GM12878 (cell line): ENCODE measurements at regions not wholly inside any gene's neighbourhood (a gene's known extent, or its start where the extent isn't known, plus 50 kb on each side); places are given as distances from the start of the nearest gene placed in this dataset.

Experiments used
- ESRRA ChIP-seq: IDR thresholded peaks from 2 replicates; pipeline ENCODE4 v1.6.1; 2012; ENCODE audit warnings: mild to moderate bottlenecking, low read length, improper control_type of control experiment
- EZH2 ChIP-seq: IDR thresholded peaks from 2 replicates; pipeline ENCODE4 v1.6.1; 2012; ENCODE audit warnings: low read depth, mild to moderate bottlenecking, control low read depth, inconsistent platforms, low read length, borderline replicate concordance; ENCODE audit not compliant: control insufficient read depth
- RCOR1 ChIP-seq: conservative IDR thresholded peaks from 2 replicates; pipeline ENCODE4 v1.6.1; 2012; ENCODE audit warnings: low read depth, low read length, improper control_type of control experiment
- SUPT20H ChIP-seq: IDR thresholded peaks from 2 replicates; pipeline ENCODE4 v1.6.1; 2011; ENCODE audit warnings: low read depth, mild to moderate bottlenecking, low read length, moderate library complexity, borderline replicate concordance; ENCODE audit not compliant: control insufficient read depth
- TAF1 ChIP-seq: IDR thresholded peaks from 2 replicates; pipeline ENCODE4 v1.6.1; 2011; ENCODE audit warnings: mild to moderate bottlenecking, low read depth, low read length, borderline replicate concordance
- TF ChIP-seq, protein P1 (sequence below), 3 experiments: IDR thresholded peaks in 2 of 3; conservative IDR thresholded peaks in 1 of 3; 2 replicates each; pipeline ENCODE4 v1.5.1; 2011; ENCODE audit warnings: low read depth in 3 of 3, low read length in 3 of 3, mild to moderate bottlenecking in 3 of 3, control low read depth in 2 of 3, moderate library complexity in 2 of 3, inconsistent platforms in 1 of 3, mixed read lengths in 1 of 3; ENCODE audit not compliant: control insufficient read depth in 2 of 3, insufficient read depth in 1 of 3; ENCODE audit errors: extremely low read depth in 1 of 3

DNA sequence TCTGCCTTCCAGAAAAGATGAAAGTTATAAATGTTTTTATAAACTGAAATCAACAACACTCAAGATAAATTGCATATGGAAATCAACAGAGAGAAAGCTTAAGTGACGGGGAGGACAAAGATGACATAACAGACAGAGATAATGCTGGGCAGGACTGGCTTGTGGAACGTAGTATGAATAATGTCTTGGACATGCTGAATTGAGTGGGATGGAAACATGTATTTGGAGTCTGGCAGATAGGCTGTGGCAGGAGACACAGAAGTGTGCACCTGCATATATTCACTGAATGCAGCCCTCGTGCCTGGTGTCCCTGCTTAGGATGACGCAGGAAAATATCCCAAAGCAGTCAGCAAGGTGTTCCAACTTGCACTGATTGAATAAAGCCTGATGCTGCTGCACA, 318.2 kb downstream of the CBLN2 start:
- TF ChIP-seq TAF1, result no peak
- TF ChIP-seq, protein P1, sequence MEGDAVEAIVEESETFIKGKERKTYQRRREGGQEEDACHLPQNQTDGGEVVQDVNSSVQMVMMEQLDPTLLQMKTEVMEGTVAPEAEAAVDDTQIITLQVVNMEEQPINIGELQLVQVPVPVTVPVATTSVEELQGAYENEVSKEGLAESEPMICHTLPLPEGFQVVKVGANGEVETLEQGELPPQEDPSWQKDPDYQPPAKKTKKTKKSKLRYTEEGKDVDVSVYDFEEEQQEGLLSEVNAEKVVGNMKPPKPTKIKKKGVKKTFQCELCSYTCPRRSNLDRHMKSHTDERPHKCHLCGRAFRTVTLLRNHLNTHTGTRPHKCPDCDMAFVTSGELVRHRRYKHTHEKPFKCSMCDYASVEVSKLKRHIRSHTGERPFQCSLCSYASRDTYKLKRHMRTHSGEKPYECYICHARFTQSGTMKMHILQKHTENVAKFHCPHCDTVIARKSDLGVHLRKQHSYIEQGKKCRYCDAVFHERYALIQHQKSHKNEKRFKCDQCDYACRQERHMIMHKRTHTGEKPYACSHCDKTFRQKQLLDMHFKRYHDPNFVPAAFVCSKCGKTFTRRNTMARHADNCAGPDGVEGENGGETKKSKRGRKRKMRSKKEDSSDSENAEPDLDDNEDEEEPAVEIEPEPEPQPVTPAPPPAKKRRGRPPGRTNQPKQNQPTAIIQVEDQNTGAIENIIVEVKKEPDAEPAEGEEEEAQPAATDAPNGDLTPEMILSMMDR (IDR thresholded peaks at IDR 0.05 in 2 of 3, conservative IDR thresholded peaks at IDR 0.05 in 1 of 3; ENCODE audit: control insufficient read depth in 2 of 3, extremely low read depth in 1 of 3, insufficient read depth in 1 of 3, low read depth in 3 of 3, low read length in 3 of 3), result no peak
- no peak for TF ChIP-seq EZH2
- no peak for TF ChIP-seq SUPT20H
- no peak for TF ChIP-seq RCOR1
- TF ChIP-seq ESRRA, result no peak
